ENCODE measurements at regions not wholly inside any gene's neighbourhood (a gene's known extent, or its start where the extent isn't known, plus 50 kb on each side); places are given as distances from the start of the nearest gene placed in this dataset.
A peak's percentile ranks its signal among the peaks of the same experiment; 100 is the strongest.

- Histone ChIP-seq H3K4me3 (no peak overlapping the region), H3K4me1 (replicated peaks in 1 of 2) (no peaks in the 10 kb centered on the region), H3K27ac (no peak overlapping the region)
- 18 to 98% (median 81%) methylated on average over 1 to 7 of the region's 7 CpGs for WGBS, 10 experiments
- peak in 3 of 8 experiments; percentile 76 to 95 (median 92) for ATAC-seq (replicated peaks in 6 of 8)
- in situ Hi-C loops (cut with MboI; ENCODE audit: low pct_unique_long_range_greater_than_20kb in 2 of 9, low sequenced_read_pairs in 9 of 9, unreplicated experiment in 9 of 9): loop anchor here in 1 of 9 experiments (25.0 kb wide), 1 partner anchor 262 kb away; no protein-coding TSS in a partner anchor
Observed at GRCh38 chr4:180949424-180950213, 1293.6 kb upstream of the TENM3 start.

DNA sequence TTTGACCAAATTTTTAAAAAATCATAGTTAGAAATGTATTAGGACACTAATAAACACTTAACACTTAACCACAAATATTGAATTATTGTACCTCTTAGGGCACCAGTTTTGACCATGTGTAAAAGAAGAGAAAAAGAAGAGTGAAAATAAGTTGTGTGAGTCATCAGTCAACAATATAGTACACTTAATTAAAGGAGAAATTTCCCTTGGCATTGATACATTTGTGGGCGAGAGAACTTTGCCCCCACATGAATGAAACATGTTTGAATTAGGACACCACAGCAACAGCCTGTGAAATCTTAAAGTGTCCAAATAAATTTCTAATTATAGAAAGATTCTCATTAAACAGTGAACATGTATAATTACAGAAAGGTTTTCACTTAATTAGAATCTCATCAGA is 1292.8 kb upstream of the TENM3 start:
- Histone ChIP-seq H3K4me3 (no peak overlapping the region), H3K27ac (no peak overlapping the region), H3K4me1 (replicated peaks in 1 of 2) (no peaks in the 10 kb centered on the region)
- 0 to 100% (median 100%) methylated on average over 1 of the region's 1 CpG; no CpG with 5 or more reads in 3 of the 10 experiments for WGBS, 10 experiments
- in situ Hi-C loops (cut with MboI; ENCODE audit: low pct_unique_long_range_greater_than_20kb in 2 of 9, low sequenced_read_pairs in 9 of 9, unreplicated experiment in 9 of 9): loop anchor here in 1 of 9 experiments (25.0 kb wide), 1 partner anchor 263 kb away; no protein-coding TSS in a partner anchor
- no peak for ATAC-seq (replicated peaks in 6 of 8)

GRCh38 chr4:180951312-180951711 is 1291.9 kb upstream of the TENM3 start:
- in situ Hi-C loops (cut with MboI; ENCODE audit: low pct_unique_long_range_greater_than_20kb in 2 of 9, low sequenced_read_pairs in 9 of 9, unreplicated experiment in 9 of 9): loop anchor here in 1 of 9 experiments (25.0 kb wide), 1 partner anchor 264 kb away; no protein-coding TSS in a partner anchor
- H3K27ac ChIP-seq: no peak overlapping the region
- ATAC-seq (replicated peaks in 6 of 8): no peak
- H3K4me3 ChIP-seq: no peak overlapping the region
- H3K4me1 ChIP-seq (replicated peaks in 1 of 2): no peaks in the 10 kb centered on the region
- WGBS, 10 experiments: 42 to 100% (median 90%) methylated on average over 1 to 2 of the region's 2 CpGs

GRCh38 chr4:180953572-180953971 is 1289.6 kb upstream of the TENM3 start:
- no peak overlapping the region for H3K4me3 ChIP-seq
- in situ Hi-C loops (cut with MboI; ENCODE audit: low pct_unique_long_range_greater_than_20kb in 2 of 9, low sequenced_read_pairs in 9 of 9, unreplicated experiment in 9 of 9): loop anchor here in 1 of 9 experiments (25.0 kb wide), 1 partner anchor 266 kb away; no protein-coding TSS in a partner anchor
- 0 to 100% (median 92%) methylated on average over 2 to 4 of the region's 4 CpGs; no CpG with 5 or more reads in 2 of the 10 experiments for WGBS, 10 experiments
- no peak for ATAC-seq (replicated peaks in 6 of 8)
- no peaks in the 10 kb centered on the region for H3K4me1 ChIP-seq (replicated peaks in 1 of 2)
- H3K27ac ChIP-seq: no peak overlapping the region

DNA sequence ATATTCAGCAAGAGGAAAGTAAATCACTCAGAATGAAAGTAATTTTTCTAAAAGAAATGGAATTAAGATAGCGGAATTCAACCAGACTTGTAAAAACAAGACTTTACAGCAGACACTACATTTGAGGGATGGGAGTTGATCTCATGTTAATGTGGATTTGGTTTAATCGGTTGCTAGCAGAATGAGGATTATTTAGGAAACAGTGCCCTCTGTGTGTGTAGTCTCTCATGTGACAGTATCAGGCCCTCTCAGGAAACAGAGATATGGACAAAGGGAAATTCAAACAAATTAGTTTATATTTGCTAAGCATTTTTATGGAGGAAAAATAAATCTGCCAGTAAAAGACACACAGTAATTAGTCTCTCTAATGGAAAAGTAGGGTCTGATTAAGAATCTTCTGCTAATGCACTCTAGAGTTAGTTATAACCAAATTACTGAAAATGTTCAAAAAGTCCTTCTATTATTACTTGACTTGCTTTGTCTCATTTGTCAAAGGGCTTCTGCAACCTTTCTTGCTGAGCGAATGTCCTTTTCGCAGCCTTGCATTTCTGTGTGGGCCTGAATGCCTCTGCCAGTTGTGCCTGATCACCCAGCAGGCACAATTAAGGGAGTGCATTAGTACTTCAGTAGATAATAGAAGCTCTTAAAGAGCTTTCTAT is 1282.3 kb upstream of the TENM3 start:
- Histone ChIP-seq H3K27ac (no peak overlapping the region), H3K4me1 (replicated peaks in 1 of 2) (peaks cover 0 to 15% of the 10 kb centered on the region in 2 donors), H3K4me3 (no peak overlapping the region)
- 0 to 100% (median 39%) methylated on average over 1 to 4 of the region's 4 CpGs for WGBS, 10 experiments
- in situ Hi-C loops (cut with MboI; ENCODE audit: low pct_unique_long_range_greater_than_20kb in 2 of 9, low sequenced_read_pairs in 9 of 9, unreplicated experiment in 9 of 9): loop anchor here in 1 of 9 experiments (25.0 kb wide), 1 partner anchor 274 kb away; no protein-coding TSS in a partner anchor
- ATAC-seq (replicated peaks in 6 of 8): peak in 6 of 8 experiments; percentile 36 to 96 (median 91)

DNA sequence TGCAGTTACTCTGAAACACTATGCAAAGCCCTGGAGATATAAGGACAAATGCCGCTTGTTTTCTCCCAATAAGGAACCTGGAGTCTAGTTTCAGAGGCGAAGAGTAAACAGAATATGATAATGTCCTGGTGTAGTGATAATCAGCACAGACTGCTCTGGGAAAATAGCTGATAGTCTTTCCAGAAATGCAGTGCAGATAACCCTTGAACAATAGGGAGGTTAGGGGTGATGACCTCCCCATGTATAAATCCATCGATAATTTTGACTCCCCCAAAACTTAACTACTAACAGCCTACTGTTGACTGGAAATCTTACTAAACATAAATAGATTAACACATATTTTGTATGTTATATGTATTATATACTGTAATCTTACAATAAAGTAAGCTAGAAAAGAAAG is 1280.9 kb upstream of the TENM3 start:
- Histone ChIP-seq H3K27ac (no peak overlapping the region), H3K4me1 (replicated peaks in 1 of 2) (peaks cover 0 to 15% of the 10 kb centered on the region in 2 donors), H3K4me3 (no peak overlapping the region)
- in situ Hi-C loops (cut with MboI; ENCODE audit: low pct_unique_long_range_greater_than_20kb in 2 of 9, low sequenced_read_pairs in 9 of 9, unreplicated experiment in 9 of 9): loop anchor here in 1 of 9 experiments (25.0 kb wide), 1 partner anchor 275 kb away; no protein-coding TSS in a partner anchor
- no peak for ATAC-seq (replicated peaks in 6 of 8)
- 60 to 100% (median 100%) methylated on average over 1 to 3 of the region's 3 CpGs; no CpG with 5 or more reads in 1 of the 10 experiments for WGBS, 10 experiments

GRCh38 chr4:180966312-180966711 is 1276.9 kb upstream of the TENM3 start:
- Histone ChIP-seq H3K4me3 (no peak overlapping the region), H3K4me1 (replicated peaks in 1 of 2) (peaks cover 0 to 3% of the 10 kb centered on the region in 2 donors), H3K27ac (no peak overlapping the region)
- WGBS, 10 experiments: 19 to 100% (median 97%) methylated on average over 1 to 2 of the region's 2 CpGs; no CpG with 5 or more reads in 2 of the 10 experiments
- ATAC-seq (replicated peaks in 6 of 8): no peak
- in situ Hi-C loops (cut with MboI; ENCODE audit: low pct_unique_long_range_greater_than_20kb in 2 of 9, low sequenced_read_pairs in 9 of 9, unreplicated experiment in 9 of 9): loop anchor here in 1 of 9 experiments (25.0 kb wide), 1 partner anchor 279 kb away; no protein-coding TSS in a partner anchor

DNA sequence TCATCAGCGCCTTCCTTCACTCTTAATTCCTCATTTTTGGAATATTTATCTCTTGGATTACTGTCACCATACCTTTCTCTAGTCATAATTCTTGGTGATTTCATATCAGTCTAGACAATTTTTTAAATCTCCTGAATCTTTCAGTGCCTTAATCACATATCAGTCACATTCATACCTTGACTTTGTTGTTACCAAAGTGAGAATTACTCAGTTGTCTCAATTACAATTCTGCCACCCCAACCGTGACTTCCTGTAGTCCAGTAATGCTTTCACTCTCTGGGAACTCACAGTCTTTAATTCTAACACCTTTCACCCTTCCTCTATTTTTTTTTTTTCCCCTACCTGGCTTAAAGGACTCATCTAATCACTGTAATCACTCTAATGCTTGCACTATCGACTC is 1275.3 kb upstream of the TENM3 start:
- ATAC-seq (replicated peaks in 6 of 8): no peak
- no peak overlapping the region for H3K4me3 ChIP-seq
- no peaks in the 10 kb centered on the region for H3K4me1 ChIP-seq (replicated peaks in 1 of 2)
- WGBS, 10 experiments: 9 to 100% (median 83%) methylated on average over 1 to 3 of the region's 3 CpGs; no CpG with 5 or more reads in 1 of the 10 experiments
- H3K27ac ChIP-seq: no peak overlapping the region
- in situ Hi-C loops (cut with MboI; ENCODE audit: low pct_unique_long_range_greater_than_20kb in 2 of 9, low sequenced_read_pairs in 9 of 9, unreplicated experiment in 9 of 9): loop anchor here in 1 of 9 experiments (25.0 kb wide), 1 partner anchor 281 kb away; no protein-coding TSS in a partner anchor

DNA sequence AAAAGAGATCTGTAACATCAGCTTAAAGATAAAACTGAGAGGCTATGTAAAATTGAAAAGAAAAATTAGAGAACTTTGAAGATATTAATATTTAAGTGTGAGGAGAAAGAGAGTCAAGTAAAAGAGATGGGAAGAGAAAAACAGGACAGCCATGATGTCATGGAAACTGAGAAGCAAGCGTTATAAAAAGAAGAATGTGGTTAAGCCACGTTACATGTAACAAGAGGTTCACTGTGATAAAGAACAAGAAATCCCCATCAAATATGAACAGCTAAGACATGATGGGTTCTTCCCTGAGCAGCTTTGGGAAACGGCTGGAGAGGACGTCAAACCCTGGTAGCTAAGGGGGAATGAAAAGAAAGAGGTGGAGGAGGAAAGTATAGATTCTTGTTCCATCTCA is 1269.3 kb upstream of the TENM3 start:
- Histone ChIP-seq H3K27ac (no peak overlapping the region), H3K4me3 (no peak overlapping the region), H3K4me1 (replicated peaks in 1 of 2) (no peaks in the 10 kb centered on the region)
- no peak for ATAC-seq (replicated peaks in 6 of 8)
- WGBS, 10 experiments: 27 to 100% (median 85%) methylated on average over 1 to 4 of the region's 4 CpGs
- in situ Hi-C loops (cut with MboI; ENCODE audit: low pct_unique_long_range_greater_than_20kb in 2 of 9, low sequenced_read_pairs in 9 of 9, unreplicated experiment in 9 of 9): loop anchor here in 1 of 9 experiments (25.0 kb wide), 1 partner anchor 287 kb away; no protein-coding TSS in a partner anchor

DNA sequence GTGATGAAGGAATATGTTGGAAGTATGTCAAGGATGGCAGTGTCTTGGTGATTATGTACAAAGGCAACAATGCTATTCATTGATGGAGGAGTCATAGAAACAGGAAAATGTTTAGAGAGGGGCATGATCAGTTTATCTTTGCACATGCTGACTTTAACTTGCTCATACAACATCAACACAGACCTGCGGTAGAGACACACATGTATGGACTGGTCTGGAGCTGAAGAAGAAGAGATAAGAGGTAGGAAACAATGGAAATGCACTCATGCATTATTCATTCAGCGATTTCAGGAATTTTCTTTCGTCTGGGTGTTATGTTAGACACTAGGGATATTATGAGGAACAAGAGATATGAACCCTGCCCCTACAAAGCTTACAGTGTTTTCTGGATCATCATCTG is 1252.3 kb upstream of the TENM3 start:
- H3K4me3 ChIP-seq: no peak overlapping the region
- WGBS, 10 experiments: 20 to 100% (median 96%) methylated on average over 1 to 3 of the region's 3 CpGs; no CpG with 5 or more reads in 2 of the 10 experiments
- in situ Hi-C loops (cut with MboI; ENCODE audit: low pct_unique_long_range_greater_than_20kb in 2 of 9, low sequenced_read_pairs in 9 of 9, unreplicated experiment in 9 of 9): no loop called here
- no peak overlapping the region for H3K27ac ChIP-seq
- peak in 1 of 8 experiments; percentile 11 for ATAC-seq (replicated peaks in 6 of 8)
- no peaks in the 10 kb centered on the region for H3K4me1 ChIP-seq (replicated peaks in 1 of 2)

- peak in 5 of 8 experiments; percentile 7 to 92 (median 53) for ATAC-seq (replicated peaks in 6 of 8)
- Histone ChIP-seq H3K4me3 (no peak overlapping the region), H3K27ac (no peak overlapping the region), H3K4me1 (replicated peaks in 1 of 2) (no peaks in the 10 kb centered on the region)
- 0 to 100% (median 50%) methylated on average over 1 of the region's 1 CpG; no CpG with 5 or more reads in 3 of the 10 experiments for WGBS, 10 experiments
- in situ Hi-C loops (cut with MboI; ENCODE audit: low pct_unique_long_range_greater_than_20kb in 2 of 9, low sequenced_read_pairs in 9 of 9, unreplicated experiment in 9 of 9): no loop called here
Observed at GRCh38 chr4:180993244-180993836, 1249.9 kb upstream of the TENM3 start.

DNA sequence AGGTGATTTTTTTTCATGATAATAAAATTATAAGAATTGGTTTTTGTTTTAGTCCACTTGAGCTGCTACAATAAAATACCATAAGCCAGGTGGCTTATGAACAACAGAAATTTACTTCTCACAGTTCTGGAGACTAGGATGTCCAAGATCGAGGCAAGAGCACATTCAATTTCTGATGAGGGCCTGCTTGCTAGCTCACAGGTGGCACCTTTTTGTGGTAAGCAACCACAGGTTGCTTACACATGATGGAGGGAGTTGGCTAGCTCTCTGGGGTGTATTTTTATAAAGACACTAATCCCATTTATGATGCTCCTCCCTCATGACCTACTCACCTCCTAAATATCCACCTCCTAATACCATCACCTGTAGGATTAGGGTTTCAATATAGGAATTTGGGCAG is 1248.5 kb upstream of the TENM3 start:
- no peak overlapping the region for H3K27ac ChIP-seq
- H3K4me3 ChIP-seq: no peak overlapping the region
- no peaks in the 10 kb centered on the region for H3K4me1 ChIP-seq (replicated peaks in 1 of 2)
- 0 to 100% (median 81%) methylated on average over 1 of the region's 1 CpG; no CpG with 5 or more reads in 4 of the 10 experiments for WGBS, 10 experiments
- in situ Hi-C loops (cut with MboI; ENCODE audit: low pct_unique_long_range_greater_than_20kb in 2 of 9, low sequenced_read_pairs in 9 of 9, unreplicated experiment in 9 of 9): no loop called here
- no peak for ATAC-seq (replicated peaks in 6 of 8)
